NCI-H187 treated with DMSO at 0.1 percent for 48 hours (cell line): ENCODE measurements at regions not wholly inside any gene's neighbourhood (a gene's known extent, or its start where the extent isn't known, plus 50 kb on each side); places are given as distances from the start of the nearest gene placed in this dataset.

Source experiments
- DNase-seq: peaks from one replicate; lab custom pipeline; 2025; lab: John Stamatoyannopoulos, UW

GRCh38 chr4:181281451-181281850 is 961.8 kb upstream of the TENM3 start:
- DNase-seq = no peak

- DNase-seq = peak; percentile 82
Measured at GRCh38 chr4:181289198-181289597, 954.0 kb upstream of the TENM3 start.

GRCh38 chr4:181291615-181292014 is 951.6 kb upstream of the TENM3 start:
- no peak for DNase-seq

- DNase-seq = no peak
Measured at GRCh38 chr4:181293014-181293413, 950.2 kb upstream of the TENM3 start.

GRCh38 chr4:181293541-181293940 is 949.7 kb upstream of the TENM3 start:
- DNase-seq = no peak

- no peak for DNase-seq
Measured at GRCh38 chr4:181294421-181294820, 948.8 kb upstream of the TENM3 start.

- DNase-seq = peak; percentile 31
Measured at GRCh38 chr4:181301735-181302710, 941.2 kb upstream of the TENM3 start.

- no peak for DNase-seq
Measured at GRCh38 chr4:181307824-181308223, 935.4 kb upstream of the TENM3 start.

GRCh38 chr4:181308476-181309312 is 934.5 kb upstream of the TENM3 start:
- peak; percentile 9 for DNase-seq

- no peak for DNase-seq
Measured at GRCh38 chr4:181312066-181312465, 931.1 kb upstream of the TENM3 start.

GRCh38 chr4:181319629-181320028 is 923.6 kb upstream of the TENM3 start:
- DNase-seq = no peak

- no peak for DNase-seq
Measured at GRCh38 chr4:181323061-181323460, 920.1 kb upstream of the TENM3 start.

GRCh38 chr4:181330654-181331201 is 912.5 kb upstream of the TENM3 start:
- DNase-seq = no peak

GRCh38 chr4:181331214-181331613 is 912.0 kb upstream of the TENM3 start:
- no peak for DNase-seq

- no peak for DNase-seq
Measured at GRCh38 chr4:181345931-181346330, 897.3 kb upstream of the TENM3 start.

- no peak for DNase-seq
Measured at GRCh38 chr4:181350615-181351415, 892.4 kb upstream of the TENM3 start.

GRCh38 chr4:181364504-181364903 is 878.7 kb upstream of the TENM3 start:
- no peak for DNase-seq

- DNase-seq = no peak
Measured at GRCh38 chr4:181365671-181366070, 877.5 kb upstream of the TENM3 start.

GRCh38 chr4:181372014-181372413 is 871.2 kb upstream of the TENM3 start:
- no peak for DNase-seq

- DNase-seq = no peak
Measured at GRCh38 chr4:181376058-181376457, 867.1 kb upstream of the TENM3 start.

- no peak for DNase-seq
Measured at GRCh38 chr4:181388061-181388460, 855.1 kb upstream of the TENM3 start.

GRCh38 chr4:181416966-181417365 is 826.2 kb upstream of the TENM3 start:
- DNase-seq = no peak
